ENCODE measurements at regions not wholly inside any gene's neighbourhood (a gene's known extent, or its start where the extent isn't known, plus 50 kb on each side); places are given as distances from the start of the nearest gene placed in this dataset.
A peak's percentile ranks its signal among the peaks of the same experiment; 100 is the strongest.
"Not testable (repeated sequence)": the region's sequence is repeated elsewhere in the genome, so short reads cannot be mapped to it uniquely, and the experiment has no call there.

DNA sequence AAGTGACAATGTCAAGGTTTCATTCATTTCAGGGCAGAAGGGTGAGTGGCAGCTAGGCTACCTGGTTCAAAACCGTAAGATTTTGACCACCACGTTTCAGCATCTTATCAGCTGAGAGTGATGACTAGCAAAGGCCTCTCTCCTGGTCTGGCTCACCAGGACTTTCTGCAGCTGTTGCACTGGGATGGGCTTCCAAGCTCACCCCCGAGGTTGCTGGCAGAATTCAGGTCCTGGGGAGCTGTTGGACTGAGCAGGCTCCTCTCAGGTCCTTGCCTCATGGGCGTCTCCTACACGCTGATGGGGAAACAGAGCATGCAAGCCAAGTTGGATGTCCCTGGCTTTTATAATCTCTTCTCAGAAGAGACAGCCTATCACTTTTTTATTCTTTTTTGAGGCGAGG is 88.8 kb upstream of the RNU6-1 start:
- H3K27ac ChIP-seq = peak overlapping the region; percentile 74 to 85
- TF ChIP-seq, protein P1, sequence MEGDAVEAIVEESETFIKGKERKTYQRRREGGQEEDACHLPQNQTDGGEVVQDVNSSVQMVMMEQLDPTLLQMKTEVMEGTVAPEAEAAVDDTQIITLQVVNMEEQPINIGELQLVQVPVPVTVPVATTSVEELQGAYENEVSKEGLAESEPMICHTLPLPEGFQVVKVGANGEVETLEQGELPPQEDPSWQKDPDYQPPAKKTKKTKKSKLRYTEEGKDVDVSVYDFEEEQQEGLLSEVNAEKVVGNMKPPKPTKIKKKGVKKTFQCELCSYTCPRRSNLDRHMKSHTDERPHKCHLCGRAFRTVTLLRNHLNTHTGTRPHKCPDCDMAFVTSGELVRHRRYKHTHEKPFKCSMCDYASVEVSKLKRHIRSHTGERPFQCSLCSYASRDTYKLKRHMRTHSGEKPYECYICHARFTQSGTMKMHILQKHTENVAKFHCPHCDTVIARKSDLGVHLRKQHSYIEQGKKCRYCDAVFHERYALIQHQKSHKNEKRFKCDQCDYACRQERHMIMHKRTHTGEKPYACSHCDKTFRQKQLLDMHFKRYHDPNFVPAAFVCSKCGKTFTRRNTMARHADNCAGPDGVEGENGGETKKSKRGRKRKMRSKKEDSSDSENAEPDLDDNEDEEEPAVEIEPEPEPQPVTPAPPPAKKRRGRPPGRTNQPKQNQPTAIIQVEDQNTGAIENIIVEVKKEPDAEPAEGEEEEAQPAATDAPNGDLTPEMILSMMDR (IDR thresholded peaks at IDR 0.05) = no peak
- peaks cover 0 to 5% of the 10 kb centered on the region in 2 donors for H3K9me3 ChIP-seq
- H3K4me3 ChIP-seq = no peak overlapping the region
- DNase-seq (ENCODE audit: low spot score) = peak; percentile 66
- no peaks in the 10 kb centered on the region for H3K36me3 ChIP-seq
- H3K4me1 ChIP-seq = peaks cover 0 to 49% of the 10 kb centered on the region in 2 donors
- no peaks in the 10 kb centered on the region for H3K27me3 ChIP-seq

DNA sequence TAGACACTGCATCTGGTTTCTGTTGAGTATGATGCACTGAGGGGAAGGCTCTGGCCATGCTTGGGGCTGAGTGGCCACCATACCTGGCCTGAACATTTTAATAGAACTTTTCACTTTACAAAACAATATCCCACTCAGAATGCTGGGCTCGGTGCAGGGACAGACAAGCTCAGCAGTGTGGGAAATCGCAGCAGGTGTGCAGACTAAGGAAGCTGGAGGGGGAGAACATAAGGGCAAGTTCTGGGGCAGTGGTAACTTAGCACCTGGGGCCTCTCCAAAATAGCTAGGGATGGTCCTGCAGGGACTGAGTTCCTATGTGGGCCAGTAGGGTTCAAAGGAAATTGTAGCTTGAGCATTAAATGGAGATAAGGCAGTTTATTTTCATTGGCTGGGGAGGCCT is 90.9 kb upstream of the RNU6-1 start:
- TF ChIP-seq, protein P1 (IDR thresholded peaks at IDR 0.05) = no peak

DNA sequence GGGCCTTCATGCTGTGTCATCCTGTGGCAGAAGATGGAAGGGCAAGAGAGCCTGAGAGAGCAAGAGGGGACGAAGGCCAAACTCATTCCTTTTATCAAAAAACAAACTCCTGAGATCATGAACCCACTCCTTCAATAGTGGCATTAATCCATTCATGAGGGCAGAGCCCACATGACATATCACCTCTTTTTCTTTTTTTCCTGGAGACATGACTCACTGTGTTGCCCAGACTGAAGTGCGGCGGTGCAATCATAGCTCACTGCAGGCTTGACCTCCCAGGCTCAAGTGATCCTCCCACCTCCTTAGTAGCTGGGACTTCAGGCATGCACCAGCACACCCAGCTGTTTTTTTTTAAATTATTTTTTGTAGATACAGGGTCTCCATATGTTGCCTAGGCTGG is 92.0 kb upstream of the RNU6-1 start:
- H3K27ac ChIP-seq = no peak overlapping the region
- H3K9me3 ChIP-seq = peaks cover 0 to 5% of the 10 kb centered on the region in 2 donors
- H3K4me3 ChIP-seq = no peak overlapping the region
- no peaks in the 10 kb centered on the region for H3K27me3 ChIP-seq
- peak; percentile 53 for DNase-seq (ENCODE audit: low spot score)
- peaks cover 0 to 35% of the 10 kb centered on the region in 2 donors for H3K4me1 ChIP-seq
- no peaks in the 10 kb centered on the region for H3K36me3 ChIP-seq
- TF ChIP-seq, protein P1 (IDR thresholded peaks at IDR 0.05) = no peak

More for the DNA sequence above, 90.9 kb upstream of the RNU6-1 start:
- DNase-seq (ENCODE audit: low spot score) = no peak
- Histone ChIP-seq H3K27ac (no peak overlapping the region), H3K36me3 (no peaks in the 10 kb centered on the region), H3K9me3 (peaks cover 0 to 5% of the 10 kb centered on the region in 2 donors), H3K27me3 (no peaks in the 10 kb centered on the region), H3K4me1 (peaks cover 0 to 38% of the 10 kb centered on the region in 2 donors), H3K4me3 (no peak overlapping the region)

DNA sequence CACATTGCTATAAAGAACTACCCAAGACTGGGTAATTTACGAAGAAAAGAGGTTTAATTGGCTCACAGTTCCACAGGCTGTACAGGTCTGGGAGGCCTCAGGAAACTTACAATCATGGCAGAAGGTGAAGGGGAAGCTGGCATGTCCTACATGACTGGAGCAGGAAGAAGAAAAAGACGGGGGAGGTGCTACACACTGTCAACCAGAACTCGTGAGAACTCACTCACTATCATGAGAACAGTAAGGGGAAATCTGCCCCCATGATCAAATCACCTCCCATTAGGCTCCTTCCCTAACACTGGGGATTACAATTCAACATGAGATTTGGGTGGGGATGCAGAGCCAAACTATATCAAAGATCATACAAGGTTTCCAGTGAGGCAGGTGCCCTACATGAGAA is 94.3 kb upstream of the RNU6-1 start:
- peak; percentile 26 for DNase-seq (ENCODE audit: low spot score)
- H3K27ac ChIP-seq = not testable (repeated sequence)

DNA sequence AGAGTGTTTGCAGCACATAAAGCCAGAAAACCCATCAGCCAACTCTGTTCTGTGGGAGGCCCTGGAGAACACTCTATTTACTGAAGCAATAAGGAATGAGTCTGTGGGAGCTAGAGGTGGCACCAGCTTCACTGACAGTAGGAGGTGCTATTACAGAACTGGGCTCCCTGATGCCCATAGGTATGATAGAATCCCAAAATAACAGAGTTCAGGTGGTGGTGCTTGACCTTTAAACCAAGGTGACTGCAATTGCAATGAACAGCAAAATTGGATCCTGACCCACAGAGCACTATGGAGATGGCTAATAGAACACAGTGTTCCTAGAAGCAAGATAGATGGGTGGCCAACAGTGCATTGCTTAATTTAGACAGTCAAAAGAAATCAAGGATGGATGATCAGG is 95.4 kb upstream of the RNU6-1 start:
- H3K9me3 ChIP-seq = peaks cover 0 to 5% of the 10 kb centered on the region in 2 donors
- peaks cover 0 to 12% of the 10 kb centered on the region in 2 donors for H3K4me1 ChIP-seq
- H3K27ac ChIP-seq = peak overlapping the region in 1 of 2 donors; percentile 41
- DNase-seq (ENCODE audit: low spot score) = no peak
- H3K27me3 ChIP-seq = no peaks in the 10 kb centered on the region
- no peaks in the 10 kb centered on the region for H3K36me3 ChIP-seq
- TF ChIP-seq, protein P1 (IDR thresholded peaks at IDR 0.05) = no peak
- H3K4me3 ChIP-seq = no peak overlapping the region

More for the DNA sequence above, 94.3 kb upstream of the RNU6-1 start:
- H3K27me3 ChIP-seq, H3K9me3 ChIP-seq, H3K4me3 ChIP-seq, H3K36me3 ChIP-seq: not testable (repeated sequence)
- H3K4me1 ChIP-seq = peaks cover 0 to 13% of the 10 kb centered on the region in 2 donors

DNA sequence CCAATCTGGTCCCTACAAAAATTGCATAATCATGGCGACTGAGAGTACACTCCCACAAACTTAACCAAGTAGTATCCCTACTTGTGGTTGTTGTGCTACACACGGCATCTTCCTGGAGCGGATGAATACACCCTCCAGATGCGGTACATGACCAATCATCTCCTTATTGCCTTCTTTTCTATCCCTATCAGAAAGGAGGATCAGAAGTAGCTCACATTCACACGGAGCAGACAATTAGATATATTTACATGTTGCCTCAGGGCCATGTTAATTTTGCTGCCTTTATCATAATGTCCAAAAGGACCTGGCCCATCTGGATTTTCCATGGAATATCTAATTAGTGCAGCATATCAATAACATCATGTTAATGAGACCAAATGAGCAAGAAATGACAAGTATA is 96.4 kb upstream of the RNU6-1 start:
- TF ChIP-seq, protein P1 (IDR thresholded peaks at IDR 0.05) = no peak
- Histone ChIP-seq H3K4me3 (no peak overlapping the region), H3K9me3 (peaks cover 0 to 5% of the 10 kb centered on the region in 2 donors), H3K36me3 (no peaks in the 10 kb centered on the region), H3K27ac (peak overlapping the region in 1 of 2 donors; percentile 41), H3K27me3 (no peaks in the 10 kb centered on the region), H3K4me1 (peaks cover 0 to 7% of the 10 kb centered on the region in 2 donors)
- DNase-seq (ENCODE audit: low spot score) = no peak
